ENCODE measurements at regions not wholly inside any gene's neighbourhood (a gene's known extent, or its start where the extent isn't known, plus 50 kb on each side); places are given as distances from the start of the nearest gene placed in this dataset.
"Not testable (repeated sequence)": the region's sequence is repeated elsewhere in the genome, so short reads cannot be mapped to it uniquely, and the experiment has no call there.

- no peak for DNase-seq
These were observed 530.5 kb downstream of the NTRK2 start for GRCh38 chr9:85199866-85200495.

- DNase-seq = no peak
These were observed 523.2 kb downstream of the NTRK2 start for GRCh38 chr9:85192750-85193149.

GRCh38 chr9:85186218-85186585, 516.7 kb downstream of the NTRK2 start:
- DNase-seq = no peak

GRCh38 chr9:85185486-85186217, 516.1 kb downstream of the NTRK2 start:
- no peak for DNase-seq

- no peak for DNase-seq
These were observed 512.9 kb downstream of the NTRK2 start for GRCh38 chr9:85182383-85182782.

GRCh38 chr9:85178474-85178873, 508.9 kb downstream of the NTRK2 start:
- no peak for DNase-seq

GRCh38 chr9:85173967-85174366, 504.4 kb downstream of the NTRK2 start:
- no peak for DNase-seq

- no peak for DNase-seq
These were observed 502.8 kb downstream of the NTRK2 start for GRCh38 chr9:85172001-85172978.

- no peak for DNase-seq
These were observed 501.6 kb downstream of the NTRK2 start for GRCh38 chr9:85171163-85171562.

- no peak for DNase-seq
These were observed 498.9 kb downstream of the NTRK2 start for GRCh38 chr9:85168412-85168811.

- DNase-seq = no peak
These were observed 497.6 kb downstream of the NTRK2 start for GRCh38 chr9:85167146-85167545.

- no peak for DNase-seq
These were observed 494.3 kb downstream of the NTRK2 start for GRCh38 chr9:85163825-85164224.

- DNase-seq = no peak
These were observed 493.9 kb downstream of the NTRK2 start for GRCh38 chr9:85163415-85163814.

- DNase-seq = no peak
These were observed 493.3 kb downstream of the NTRK2 start for GRCh38 chr9:85162822-85163221.

- not testable (repeated sequence) for DNase-seq
These were observed 491.4 kb downstream of the NTRK2 start for GRCh38 chr9:85160944-85161343.

GRCh38 chr9:85158512-85158911, 489.0 kb downstream of the NTRK2 start:
- no peak for DNase-seq

GRCh38 chr9:85157772-85158171, 488.2 kb downstream of the NTRK2 start:
- DNase-seq = no peak

- no peak for DNase-seq
These were observed 487.1 kb downstream of the NTRK2 start for GRCh38 chr9:85156652-85157051.

GRCh38 chr9:85155352-85155751, 485.8 kb downstream of the NTRK2 start:
- no peak for DNase-seq

- no peak for DNase-seq
These were observed 482.2 kb downstream of the NTRK2 start for GRCh38 chr9:85151741-85152140.

GRCh38 chr9:85151162-85151561, 481.6 kb downstream of the NTRK2 start:
- DNase-seq = no peak

- DNase-seq = no peak
These were observed 477.6 kb downstream of the NTRK2 start for GRCh38 chr9:85147046-85147640.

- DNase-seq = no peak
These were observed 473.4 kb downstream of the NTRK2 start for GRCh38 chr9:85142968-85143367.

Measured in stimulated activated CD8-positive, alpha-beta memory T cell treated with anti-CD3 and anti-CD28 coated beads, Interleukin-4, amount 100 ng/mL, for 48 hours (primary cell).